OCI-LY3 (cell line): ENCODE measurements at regions not wholly inside any gene's neighbourhood (a gene's known extent, or its start where the extent isn't known, plus 50 kb on each side); places are given as distances from the start of the nearest gene placed in this dataset.

Experiments used
- H2AFZ ChIP-seq: fragments of 200-600, 300-600 bp; shearing (Covaris generic); 2 replicates; pipeline ENCODE4 v1.6.0; 2014; ENCODE audit warnings: antibody characterized with exemption, low read depth, low read length
- H3K27ac ChIP-seq: fragments of 200-600, 300-600 bp; sonication (generic); 2 replicates; pipeline ENCODE4 v1.5.1; 2014; ENCODE audit warnings: mild to moderate bottlenecking, low read length, moderate library complexity, mixed read lengths
- H3K27me3 ChIP-seq: fragments of 200-600, 300-600 bp; sonication (generic); 2 replicates; pipeline ENCODE4 v1.6.1; 2014; ENCODE audit warnings: low read depth, low read length, mixed read lengths
- H3K36me3 ChIP-seq: fragments of 200-600, 300-600 bp; sonication (generic); replicated peaks from 2 replicates; pipeline ENCODE3; 2014; ENCODE audit warnings: low read depth, low read length, mixed read lengths
- H3K4me1 ChIP-seq: fragments of 300-600, 200-600 bp; sonication (generic); 2 replicates; pipeline ENCODE4 v1.6.1; 2014; ENCODE audit warnings: low read length, mixed read lengths
- H3K4me2 ChIP-seq: fragments of 200-600, 300-600 bp; sonication (generic); 2 replicates; pipeline ENCODE4 v1.6.1; 2014; ENCODE audit warnings: low read length, mixed read lengths
- H3K4me3 ChIP-seq: fragments of 300-600, 200-600 bp; sonication (generic); 2 replicates; pipeline ENCODE4 v1.5.1; 2014; ENCODE audit warnings: antibody characterized with exemption, mild to moderate bottlenecking, low read length, moderate library complexity
- H3K79me2 ChIP-seq: fragments of 300-600, 200-600 bp; shearing (Covaris generic); 2 replicates; pipeline ENCODE4 v1.6.1; 2014; ENCODE audit warnings: mild to moderate bottlenecking, low read length, mixed read lengths
- H3K9ac ChIP-seq: fragments of 300-600, 200-600 bp; shearing (Covaris generic); 2 replicates; pipeline ENCODE4 v1.6.0; 2014; ENCODE audit warnings: mild to moderate bottlenecking, low read length, moderate library complexity
- H3K9me3 ChIP-seq: fragments of 200-600, 300-600 bp; shearing (Covaris generic); 2 replicates; pipeline ENCODE4 v1.6.1; 2014; ENCODE audit warnings: low read length, mixed read lengths; ENCODE audit not compliant: insufficient read depth
- H4K20me1 ChIP-seq: fragments of 200-600, 300-600 bp; sonication (generic); 2 replicates; pipeline ENCODE4 v1.6.1; 2016; ENCODE audit warnings: low read length, mixed read lengths; ENCODE audit not compliant: insufficient read depth
- CTCF ChIP-seq: fragments of 200-600, 300-600 bp; sonication (generic); IDR thresholded peaks from 2 replicates; pipeline ENCODE4 v1.5.1; 2014; ENCODE audit warnings: antibody characterized with exemption, low read length, low read depth
- EZH2phosphoT487 ChIP-seq: fragments of 200-600 bp; shearing (Covaris generic); IDR thresholded peaks from 2 replicates; pipeline ENCODE4 v1.6.1; 2018; ENCODE audit warnings: antibody characterized with exemption, mixed run types, low read depth

- Histone ChIP-seq H3K9ac (no peak overlapping the region), H3K4me1 (no peaks in the 10 kb centered on the region), H3K9me3 (no peaks in the 10 kb centered on the region), H2AFZ (no peak overlapping the region), H3K27me3 (no peaks in the 10 kb centered on the region), H3K79me2 (no peaks in the 10 kb centered on the region), H3K4me3 (no peak overlapping the region), H3K4me2 (no peak overlapping the region), H3K36me3 (no peaks in the 10 kb centered on the region), H4K20me1 (no peaks in the 10 kb centered on the region), H3K27ac (no peak overlapping the region)
- no peak for TF ChIP-seq CTCF
- no peak for TF ChIP-seq EZH2phosphoT487
Measured at GRCh38 chr3:65030847-65031463, 343.2 kb upstream of the ADAMTS9 start.

GRCh38 chr3:65030014-65030627 is 342.3 kb upstream of the ADAMTS9 start:
- H3K9me3 ChIP-seq = no peaks in the 10 kb centered on the region
- no peak overlapping the region for H3K4me3 ChIP-seq
- H3K27me3 ChIP-seq = no peaks in the 10 kb centered on the region
- no peaks in the 10 kb centered on the region for H3K36me3 ChIP-seq
- H3K9ac ChIP-seq = no peak overlapping the region
- TF ChIP-seq EZH2phosphoT487 (no peak), CTCF (no peak)
- H2AFZ ChIP-seq = no peak overlapping the region
- H3K79me2 ChIP-seq = no peaks in the 10 kb centered on the region
- H3K4me1 ChIP-seq = no peaks in the 10 kb centered on the region
- no peaks in the 10 kb centered on the region for H4K20me1 ChIP-seq
- H3K4me2 ChIP-seq = no peak overlapping the region
- no peak overlapping the region for H3K27ac ChIP-seq

GRCh38 chr3:65029130-65029529 is 341.3 kb upstream of the ADAMTS9 start:
- Histone ChIP-seq H3K9ac (no peak overlapping the region), H2AFZ (no peak overlapping the region), H3K9me3 (no peaks in the 10 kb centered on the region), H3K36me3 (no peaks in the 10 kb centered on the region), H3K27ac (no peak overlapping the region), H3K4me3 (no peak overlapping the region), H3K27me3 (no peaks in the 10 kb centered on the region), H3K4me1 (no peaks in the 10 kb centered on the region), H3K4me2 (no peak overlapping the region), H3K79me2 (no peaks in the 10 kb centered on the region), H4K20me1 (no peaks in the 10 kb centered on the region)
- TF ChIP-seq CTCF = no peak
- TF ChIP-seq EZH2phosphoT487 = no peak

DNA sequence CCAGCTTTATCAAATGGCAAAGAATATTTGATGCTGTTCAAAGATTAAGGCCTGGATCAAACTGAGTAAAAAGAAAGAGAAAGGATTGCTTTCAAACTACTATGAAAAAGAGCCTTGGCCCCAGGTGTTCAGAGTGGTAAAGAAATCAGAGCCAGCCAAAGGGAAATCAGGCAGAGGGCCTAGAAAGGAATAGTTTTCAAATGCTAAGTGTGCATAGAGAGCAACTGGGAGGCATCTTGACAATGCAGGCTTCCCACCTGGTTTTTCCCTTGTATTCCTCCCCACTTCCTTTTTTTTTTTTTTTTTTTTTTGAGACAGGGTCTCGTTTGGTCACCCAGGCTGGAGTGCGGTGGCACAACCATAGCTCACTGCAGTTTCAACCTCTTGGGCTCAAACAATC is 340.2 kb upstream of the ADAMTS9 start:
- no peak for TF ChIP-seq CTCF
- no peak for TF ChIP-seq EZH2phosphoT487
- H3K27ac ChIP-seq = no peak overlapping the region

More for the DNA sequence above, 340.2 kb upstream of the ADAMTS9 start:
- Histone ChIP-seq H3K79me2 (no peaks in the 10 kb centered on the region), H3K9ac (no peak overlapping the region), H4K20me1 (no peaks in the 10 kb centered on the region), H3K4me1 (no peaks in the 10 kb centered on the region), H3K4me2 (no peak overlapping the region), H3K4me3 (no peak overlapping the region), H3K27me3 (no peaks in the 10 kb centered on the region), H2AFZ (no peak overlapping the region), H3K36me3 (no peaks in the 10 kb centered on the region), H3K9me3 (no peaks in the 10 kb centered on the region)
